ENCODE measurements at regions not wholly inside any gene's neighbourhood (a gene's known extent, or its start where the extent isn't known, plus 50 kb on each side); places are given as distances from the start of the nearest gene placed in this dataset.

GRCh38 chrX:4925911-4926310, 1212.5 kb upstream of the PRKX start:
- H3K9me3 ChIP-seq (ENCODE audit: low read length): no peaks in the 10 kb centered on the region
- H3K79me2 ChIP-seq (ENCODE audit: insufficient read depth, low read length): no peaks in the 10 kb centered on the region
- H3K4me1 ChIP-seq (ENCODE audit: insufficient read depth, low read length, severe bottlenecking): no peaks in the 10 kb centered on the region
- H3K27ac ChIP-seq (ENCODE audit: low read depth, low read length, poor library complexity, severe bottlenecking): no peak overlapping the region
- no peaks in the 10 kb centered on the region for H3K36me3 ChIP-seq (ENCODE audit: insufficient read depth, low read length)
- H2AFZ ChIP-seq (ENCODE audit: low read length): no peak overlapping the region
- no peak overlapping the region for H3K4me3 ChIP-seq (ENCODE audit: low read depth, low read length, poor library complexity, severe bottlenecking)
- H3F3A ChIP-seq (ENCODE audit: insufficient read depth, low read length): no peaks in the 10 kb centered on the region
- H3K9ac ChIP-seq (ENCODE audit: low read length): no peak overlapping the region
- no peaks in the 10 kb centered on the region for H3K9me2 ChIP-seq (ENCODE audit: low read depth, low read length)
- H3K27me3 ChIP-seq (ENCODE audit: insufficient read depth, low read length): no peaks in the 10 kb centered on the region
- no peak overlapping the region for H3K4me2 ChIP-seq (ENCODE audit: low read length)
- TF ChIP-seq EZH2 (IDR thresholded peaks at IDR 0.05; ENCODE audit: borderline replicate concordance, low read length) (no peak), CTCF (IDR thresholded peaks at IDR 0.05; ENCODE audit: low read length) (no peak)
- no peaks in the 10 kb centered on the region for H4K20me1 ChIP-seq (ENCODE audit: insufficient read depth, low read length)

GRCh38 chrX:4909348-4909747, 1195.9 kb upstream of the PRKX start:
- Histone ChIP-seq H3K4me1 (ENCODE audit: insufficient read depth, low read length, severe bottlenecking) (no peaks in the 10 kb centered on the region), H3F3A (ENCODE audit: insufficient read depth, low read length) (no peaks in the 10 kb centered on the region), H3K27ac (ENCODE audit: low read depth, low read length, poor library complexity, severe bottlenecking) (no peak overlapping the region), H2AFZ (ENCODE audit: low read length) (no peak overlapping the region), H3K27me3 (ENCODE audit: insufficient read depth, low read length) (no peaks in the 10 kb centered on the region), H4K20me1 (ENCODE audit: insufficient read depth, low read length) (no peaks in the 10 kb centered on the region), H3K4me2 (ENCODE audit: low read length) (no peak overlapping the region), H3K9ac (ENCODE audit: low read length) (no peak overlapping the region), H3K9me2 (ENCODE audit: low read depth, low read length) (no peaks in the 10 kb centered on the region), H3K36me3 (ENCODE audit: insufficient read depth, low read length) (no peaks in the 10 kb centered on the region), H3K9me3 (ENCODE audit: low read length) (no peaks in the 10 kb centered on the region), H3K79me2 (ENCODE audit: insufficient read depth, low read length) (no peaks in the 10 kb centered on the region), H3K4me3 (ENCODE audit: low read depth, low read length, poor library complexity, severe bottlenecking) (no peak overlapping the region)
- TF ChIP-seq EZH2 (IDR thresholded peaks at IDR 0.05; ENCODE audit: borderline replicate concordance, low read length) (no peak), CTCF (IDR thresholded peaks at IDR 0.05; ENCODE audit: low read length) (no peak)

- no peak overlapping the region for H3K27ac ChIP-seq (ENCODE audit: low read depth, low read length, poor library complexity, severe bottlenecking)
- H3K9ac ChIP-seq (ENCODE audit: low read length): no peak overlapping the region
- no peak overlapping the region for H2AFZ ChIP-seq (ENCODE audit: low read length)
- no peaks in the 10 kb centered on the region for H3K79me2 ChIP-seq (ENCODE audit: insufficient read depth, low read length)
- H3F3A ChIP-seq (ENCODE audit: insufficient read depth, low read length): no peaks in the 10 kb centered on the region
- no peak overlapping the region for H3K4me2 ChIP-seq (ENCODE audit: low read length)
- H3K4me3 ChIP-seq (ENCODE audit: low read depth, low read length, poor library complexity, severe bottlenecking): no peak overlapping the region
- H4K20me1 ChIP-seq (ENCODE audit: insufficient read depth, low read length): no peaks in the 10 kb centered on the region
- H3K27me3 ChIP-seq (ENCODE audit: insufficient read depth, low read length): no peaks in the 10 kb centered on the region
- H3K9me2 ChIP-seq (ENCODE audit: low read depth, low read length): no peaks in the 10 kb centered on the region
- H3K36me3 ChIP-seq (ENCODE audit: insufficient read depth, low read length): no peaks in the 10 kb centered on the region
- H3K9me3 ChIP-seq (ENCODE audit: low read length): no peaks in the 10 kb centered on the region
- TF ChIP-seq EZH2 (IDR thresholded peaks at IDR 0.05; ENCODE audit: borderline replicate concordance, low read length) (no peak), CTCF (IDR thresholded peaks at IDR 0.05; ENCODE audit: low read length) (no peak)
- no peaks in the 10 kb centered on the region for H3K4me1 ChIP-seq (ENCODE audit: insufficient read depth, low read length, severe bottlenecking)
These were observed 1192.1 kb upstream of the PRKX start for GRCh38 chrX:4905576-4905975.

All from OCI-LY1 (cell line).